AG10803 (cell line): ENCODE measurements at regions not wholly inside any gene's neighbourhood (a gene's known extent, or its start where the extent isn't known, plus 50 kb on each side); places are given as distances from the start of the nearest gene placed in this dataset.

ENCODE experiments used
- DNase-seq: peaks from one replicate; pipeline ENCODE4 v3.0.0; 2010; ENCODE audit warnings: low read depth
- H3K4me3 ChIP-seq: 2 replicates; pipeline ENCODE4 v1.5.1; 2011; ENCODE audit warnings: mild to moderate bottlenecking, low read length, control low read depth
- CTCF ChIP-seq: conservative IDR thresholded peaks from 2 replicates; pipeline ENCODE4 v1.5.1; 2011; ENCODE audit warnings: mild to moderate bottlenecking, low read length, control low read depth, inconsistent platforms

GRCh38 chr1:219466766-219467165, 146.1 kb downstream of the ZC3H11B start:
- TF ChIP-seq CTCF: no peak
- DNase-seq: no peak
- no peak overlapping the region for H3K4me3 ChIP-seq

GRCh38 chr1:219465212-219466093, 147.5 kb downstream of the ZC3H11B start:
- peak; percentile 56 for DNase-seq
- no peak for TF ChIP-seq CTCF
- no peak overlapping the region for H3K4me3 ChIP-seq

GRCh38 chr1:219463636-219464035, 149.3 kb downstream of the ZC3H11B start:
- no peak for TF ChIP-seq CTCF
- no peak overlapping the region for H3K4me3 ChIP-seq
- peak; percentile 71 for DNase-seq

- DNase-seq: no peak
- TF ChIP-seq CTCF: no peak
These were observed 150.9 kb downstream of the ZC3H11B start for GRCh38 chr1:219461981-219462400.

GRCh38 chr1:219460896-219461815, 151.7 kb downstream of the ZC3H11B start:
- TF ChIP-seq CTCF: no peak
- no peak overlapping the region for H3K4me3 ChIP-seq
- peak; percentile 72 for DNase-seq

More at GRCh38 chr1:219461981-219462400, 150.9 kb downstream of the ZC3H11B start:
- H3K4me3 ChIP-seq: no peak overlapping the region

GRCh38 chr1:219460081-219460895, 152.6 kb downstream of the ZC3H11B start:
- no peak overlapping the region for H3K4me3 ChIP-seq
- DNase-seq: no peak
- TF ChIP-seq CTCF: no peak
